Parathyroid adenoma (tissue), 2 donors: ENCODE measurements at regions not wholly inside any gene's neighbourhood (a gene's known extent, or its start where the extent isn't known, plus 50 kb on each side); places are given as distances from the start of the nearest gene placed in this dataset.

Source experiments
- H2AFZ ChIP-seq: fragments of 300-600 bp; sonication (generic); one replicate; pipeline ENCODE4 v1.7.0; 2017; ENCODE audit warnings: antibody characterized with exemption, mild to moderate bottlenecking
- H3K27ac ChIP-seq: fragments of 300-600 bp; sonication (generic); one replicate; pipeline ENCODE4 v1.7.0; 2017
- H3K27me3 ChIP-seq: fragments of 300-600 bp; sonication (generic); one replicate; pipeline ENCODE4 v1.7.0; 2017; ENCODE audit warnings: low read length; ENCODE audit not compliant: control insufficient read depth, insufficient read depth
- H3K36me3 ChIP-seq: fragments of 300-600 bp; sonication (generic); one replicate; pipeline ENCODE4 v1.7.0; 2017; ENCODE audit warnings: low read length; ENCODE audit not compliant: control insufficient read depth, insufficient read depth
- H3K4me1 ChIP-seq: fragments of 300-600 bp; sonication (generic); one replicate; pipeline ENCODE4 v1.7.0; 2017; ENCODE audit warnings: control low read depth
- H3K4me2 ChIP-seq: fragments of 300-600 bp; sonication (generic); one replicate; pipeline ENCODE4 v1.7.0; 2017; ENCODE audit warnings: low read length
- H3K4me3 ChIP-seq: fragments of 300-600 bp; sonication (generic); one replicate; pipeline ENCODE4 v1.7.0; 2017; ENCODE audit warnings: low read depth, low read length
- H3K79me2 ChIP-seq: fragments of 300-600 bp; sonication (generic); one replicate; pipeline ENCODE4 v1.7.0; 2017; ENCODE audit warnings: control low read depth
- H3K9ac ChIP-seq: fragments of 300-600 bp; sonication (generic); one replicate; pipeline ENCODE4 v1.7.0; 2017; ENCODE audit warnings: mild to moderate bottlenecking
- H3K9me3 ChIP-seq: fragments of 300-600 bp; sonication (generic); one replicate; pipeline ENCODE4 v1.7.0; 2017; ENCODE audit warnings: low read length; ENCODE audit not compliant: control insufficient read depth
- TF ChIP-seq, protein P1 (sequence below): fragments of 300-600 bp; sonication (generic); IDR thresholded peaks from one replicate; pipeline ENCODE4 v1.7.0; 2017; ENCODE audit warnings: antibody characterized with exemption, mild to moderate bottlenecking
- donor health status: primary hyperparathyroidism.

DNA sequence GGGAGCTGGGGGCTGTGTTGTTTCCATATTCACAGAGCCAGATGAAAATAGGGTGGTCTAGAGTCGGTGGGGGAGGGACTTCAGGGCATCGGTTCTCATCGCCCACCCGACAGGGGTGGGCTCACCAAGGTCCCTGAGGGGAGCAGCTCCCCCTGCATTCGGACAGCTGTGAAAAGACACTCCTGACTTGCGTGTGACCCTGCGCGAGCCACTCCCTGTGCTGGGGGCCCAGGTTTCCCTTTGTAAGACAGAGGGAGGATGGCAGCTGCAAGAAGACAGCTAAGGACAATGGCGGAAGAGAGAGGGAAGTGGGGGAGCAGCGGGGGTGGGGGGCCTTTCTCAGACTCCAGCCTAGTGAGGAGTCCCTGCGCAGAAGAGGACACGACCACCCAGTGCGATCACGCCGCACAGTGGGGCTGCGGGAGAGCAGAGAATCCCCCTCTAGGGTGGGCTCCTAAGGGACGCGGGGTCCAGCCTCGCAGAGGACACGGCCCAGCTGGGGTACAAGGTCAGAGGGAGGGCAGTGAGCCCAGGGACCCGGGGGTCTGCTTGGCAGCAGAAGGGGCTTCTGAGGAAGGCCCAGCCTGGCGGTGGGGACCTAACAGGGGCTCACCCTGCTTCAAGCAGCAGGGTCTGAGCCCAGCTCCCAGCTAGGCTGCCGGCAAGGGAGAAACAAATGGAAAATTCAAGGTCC lies 326.9 kb upstream of the DIO3 start:
- Histone ChIP-seq H3K4me3 (no peak overlapping the region), H3K27ac (no peak overlapping the region), H2AFZ (no peak overlapping the region), H3K9ac (no peak overlapping the region), H3K79me2 (no peaks in the 10 kb centered on the region), H3K27me3 (no peaks in the 10 kb centered on the region), H3K4me2 (no peak overlapping the region), H3K4me1 (no peaks in the 10 kb centered on the region), H3K9me3 (no peaks in the 10 kb centered on the region), H3K36me3 (no peaks in the 10 kb centered on the region)
- TF ChIP-seq, protein P1, sequence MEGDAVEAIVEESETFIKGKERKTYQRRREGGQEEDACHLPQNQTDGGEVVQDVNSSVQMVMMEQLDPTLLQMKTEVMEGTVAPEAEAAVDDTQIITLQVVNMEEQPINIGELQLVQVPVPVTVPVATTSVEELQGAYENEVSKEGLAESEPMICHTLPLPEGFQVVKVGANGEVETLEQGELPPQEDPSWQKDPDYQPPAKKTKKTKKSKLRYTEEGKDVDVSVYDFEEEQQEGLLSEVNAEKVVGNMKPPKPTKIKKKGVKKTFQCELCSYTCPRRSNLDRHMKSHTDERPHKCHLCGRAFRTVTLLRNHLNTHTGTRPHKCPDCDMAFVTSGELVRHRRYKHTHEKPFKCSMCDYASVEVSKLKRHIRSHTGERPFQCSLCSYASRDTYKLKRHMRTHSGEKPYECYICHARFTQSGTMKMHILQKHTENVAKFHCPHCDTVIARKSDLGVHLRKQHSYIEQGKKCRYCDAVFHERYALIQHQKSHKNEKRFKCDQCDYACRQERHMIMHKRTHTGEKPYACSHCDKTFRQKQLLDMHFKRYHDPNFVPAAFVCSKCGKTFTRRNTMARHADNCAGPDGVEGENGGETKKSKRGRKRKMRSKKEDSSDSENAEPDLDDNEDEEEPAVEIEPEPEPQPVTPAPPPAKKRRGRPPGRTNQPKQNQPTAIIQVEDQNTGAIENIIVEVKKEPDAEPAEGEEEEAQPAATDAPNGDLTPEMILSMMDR: no peak

DNA sequence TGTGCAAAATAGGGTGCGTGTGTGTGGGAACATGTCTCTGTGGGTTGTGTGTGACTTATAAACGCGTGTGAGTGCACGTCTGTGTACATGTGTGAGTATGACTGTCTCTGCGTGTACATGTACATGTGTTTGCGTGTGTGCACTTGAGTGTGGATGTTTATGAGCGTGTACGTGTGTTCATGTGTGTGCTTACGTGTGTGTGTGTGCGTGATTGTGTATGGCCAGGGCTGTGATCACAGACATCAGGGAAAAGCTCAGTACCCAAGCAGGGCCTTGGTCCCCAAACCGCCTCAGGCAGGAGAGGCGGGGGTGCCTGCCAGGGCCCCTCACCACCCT lies 326.3 kb upstream of the DIO3 start:
- H3K9me3 ChIP-seq: no peaks in the 10 kb centered on the region
- no peaks in the 10 kb centered on the region for H3K4me1 ChIP-seq
- no peak overlapping the region for H2AFZ ChIP-seq
- H3K27ac ChIP-seq: no peak overlapping the region
- H3K4me2 ChIP-seq: no peak overlapping the region
- TF ChIP-seq, protein P1: no peak
- no peaks in the 10 kb centered on the region for H3K79me2 ChIP-seq
- no peak overlapping the region for H3K9ac ChIP-seq
- H3K27me3 ChIP-seq: no peaks in the 10 kb centered on the region
- no peak overlapping the region for H3K4me3 ChIP-seq
- no peaks in the 10 kb centered on the region for H3K36me3 ChIP-seq

DNA sequence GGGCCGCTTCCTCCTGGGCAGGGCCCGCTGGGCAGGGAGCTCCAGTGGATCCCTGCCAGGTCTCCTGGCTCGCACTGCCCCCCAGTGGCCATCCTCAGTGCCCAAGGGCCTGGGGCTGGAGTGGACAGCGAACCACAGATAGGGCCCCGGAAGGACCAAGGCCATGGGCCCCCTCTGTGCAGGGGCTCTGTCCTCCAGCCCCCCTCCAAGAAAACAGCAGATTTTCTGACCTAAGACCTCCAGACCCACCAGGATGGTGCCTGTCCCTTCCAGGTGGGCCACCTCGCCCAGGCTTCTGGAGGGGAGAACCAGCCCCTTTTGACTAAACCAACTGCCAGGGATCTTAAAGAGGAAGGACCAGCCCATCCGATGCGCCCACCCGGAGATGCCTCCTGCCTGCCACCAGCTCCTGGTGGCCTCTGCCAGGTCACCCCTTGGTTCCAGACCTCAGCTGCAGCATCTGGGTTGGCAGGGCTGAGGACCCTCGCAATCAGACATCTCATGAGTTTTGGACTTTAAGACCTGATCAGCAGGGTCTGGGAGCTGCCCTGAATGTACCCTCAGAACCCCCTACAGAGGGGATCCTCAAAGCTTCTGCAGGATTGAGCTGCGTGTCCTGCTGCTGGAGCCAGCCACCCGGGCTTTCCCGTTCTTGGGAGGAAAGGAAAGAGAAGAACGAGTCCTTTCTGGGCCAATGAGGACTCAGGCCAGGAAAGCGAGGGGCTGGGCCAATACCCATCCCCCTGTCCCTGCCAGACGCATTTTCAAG lies 325.8 kb upstream of the DIO3 start:
- H3K79me2 ChIP-seq: no peaks in the 10 kb centered on the region
- H3K27me3 ChIP-seq: no peaks in the 10 kb centered on the region
- no peaks in the 10 kb centered on the region for H3K9me3 ChIP-seq
- TF ChIP-seq, protein P1: peak; percentile 14
- no peak overlapping the region for H3K4me3 ChIP-seq
- no peak overlapping the region for H2AFZ ChIP-seq
- H3K4me1 ChIP-seq: no peaks in the 10 kb centered on the region
- no peaks in the 10 kb centered on the region for H3K36me3 ChIP-seq
- no peak overlapping the region for H3K9ac ChIP-seq
- no peak overlapping the region for H3K4me2 ChIP-seq
- no peak overlapping the region for H3K27ac ChIP-seq

DNA sequence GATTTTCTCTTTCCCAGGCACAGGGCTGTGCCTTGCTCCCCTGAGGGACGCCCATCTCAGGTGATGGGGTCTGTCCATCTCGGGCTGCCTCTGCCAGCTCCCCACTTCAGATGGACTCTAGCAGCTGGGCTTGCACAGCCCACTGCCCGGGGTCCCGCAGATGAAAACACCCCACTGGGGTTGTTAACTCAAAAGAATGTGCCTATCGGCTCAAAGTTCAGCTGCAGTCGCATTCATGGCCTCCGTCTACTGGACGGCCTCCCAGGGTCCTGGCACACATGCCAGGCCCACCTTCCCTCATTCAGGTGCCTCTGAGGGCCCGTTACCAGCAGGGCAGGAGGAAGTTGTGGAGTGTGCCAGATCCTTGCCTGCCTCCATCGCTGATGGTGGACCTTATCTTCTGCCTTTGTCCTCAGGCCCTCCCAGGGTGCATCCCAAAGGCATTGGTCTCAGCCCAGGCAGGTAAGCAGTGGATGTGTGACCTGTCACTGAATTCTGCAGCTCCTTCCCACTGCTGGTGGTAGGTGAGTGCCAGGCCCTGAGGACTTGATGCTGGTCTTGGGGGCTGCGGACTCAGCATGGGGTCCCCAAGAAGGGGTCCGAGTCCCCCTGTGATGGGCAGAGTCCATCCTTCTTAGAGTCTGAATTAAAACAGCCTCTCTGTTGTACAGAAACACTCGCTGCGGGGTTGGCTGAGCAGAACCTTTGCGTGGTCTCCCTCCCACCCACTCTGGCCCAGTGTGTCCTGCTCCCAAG lies 324.6 kb upstream of the DIO3 start:
- TF ChIP-seq, protein P1: no peak
- H3K27me3 ChIP-seq: no peaks in the 10 kb centered on the region

More for the DNA sequence above, 324.6 kb upstream of the DIO3 start:
- Histone ChIP-seq H3K4me3 (no peak overlapping the region), H3K4me1 (no peaks in the 10 kb centered on the region), H3K9ac (no peak overlapping the region), H3K36me3 (no peaks in the 10 kb centered on the region), H3K27ac (no peak overlapping the region), H2AFZ (no peak overlapping the region), H3K9me3 (no peaks in the 10 kb centered on the region), H3K79me2 (no peaks in the 10 kb centered on the region), H3K4me2 (no peak overlapping the region)
